Stimulated activated memory B cell treated with anti-CD40 and anti-IgM and Interleukin-4, amounts not matched to agents 10 μg/mL and 1 μg/mL and 100 μg/mL, for 72 hours (primary cell): ENCODE measurements at regions not wholly inside any gene's neighbourhood (a gene's known extent, or its start where the extent isn't known, plus 50 kb on each side); places are given as distances from the start of the nearest gene placed in this dataset.
"Not testable (repeated sequence)": the region's sequence is repeated elsewhere in the genome, so short reads cannot be mapped to it uniquely, and the experiment has no call there.

Experiments
- ATAC-seq: fragments of 150-1000 bp; cut with Tn5 transposase; 2 replicates; pipeline ENCODE4 v1.10.0; 2021
- H3K27ac Mint-ChIP-seq: one replicate; pipeline ENCODE4 v1.8.0; 2022; ENCODE audit warnings: mild to moderate bottlenecking, mixed read lengths
- H3K27me3 Mint-ChIP-seq: one replicate; pipeline ENCODE4 v1.8.0; 2022; ENCODE audit warnings: mixed read lengths
- H3K36me3 Mint-ChIP-seq: one replicate; pipeline ENCODE4 v1.8.0; 2022; ENCODE audit warnings: mixed read lengths
- H3K4me1 Mint-ChIP-seq: one replicate; pipeline ENCODE4 v1.8.0; 2022; ENCODE audit warnings: mixed read lengths
- H3K4me3 Mint-ChIP-seq: one replicate; pipeline ENCODE4 v1.8.0; 2022; ENCODE audit warnings: mild to moderate bottlenecking, moderate library complexity, mixed read lengths
- H3K9me3 Mint-ChIP-seq: one replicate; pipeline ENCODE4 v1.8.0; 2022; ENCODE audit warnings: mixed read lengths

DNA sequence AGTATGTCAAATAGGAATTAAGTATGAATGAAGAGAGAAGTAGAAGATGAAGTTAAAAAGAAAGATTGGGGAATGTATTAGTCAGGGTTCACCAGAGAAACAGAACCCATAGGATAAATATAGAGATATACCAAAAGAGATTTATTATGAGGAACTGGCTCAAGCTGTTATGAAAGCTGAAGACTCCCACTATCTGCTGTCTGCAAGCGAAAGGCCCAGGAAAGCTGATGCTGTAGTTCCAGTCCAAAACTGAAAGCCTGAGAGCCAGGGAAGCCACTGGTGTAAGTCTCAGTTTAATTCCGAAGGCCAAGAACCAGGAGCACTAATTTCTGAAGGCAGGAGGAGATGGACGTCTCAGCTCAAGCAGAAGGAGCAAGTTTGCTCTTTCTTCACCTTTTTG is 200.9 kb upstream of the FN1 start:
- H3K4me1 Mint-ChIP-seq, result no peaks in the 10 kb centered on the region
- peaks cover 27% of the 10 kb centered on the region for H3K9me3 Mint-ChIP-seq
- no peak for ATAC-seq
- no peak overlapping the region for H3K4me3 Mint-ChIP-seq
- H3K27me3 Mint-ChIP-seq, result peaks cover 18% of the 10 kb centered on the region
- H3K36me3 Mint-ChIP-seq, result no peaks in the 10 kb centered on the region
- no peak overlapping the region for H3K27ac Mint-ChIP-seq

DNA sequence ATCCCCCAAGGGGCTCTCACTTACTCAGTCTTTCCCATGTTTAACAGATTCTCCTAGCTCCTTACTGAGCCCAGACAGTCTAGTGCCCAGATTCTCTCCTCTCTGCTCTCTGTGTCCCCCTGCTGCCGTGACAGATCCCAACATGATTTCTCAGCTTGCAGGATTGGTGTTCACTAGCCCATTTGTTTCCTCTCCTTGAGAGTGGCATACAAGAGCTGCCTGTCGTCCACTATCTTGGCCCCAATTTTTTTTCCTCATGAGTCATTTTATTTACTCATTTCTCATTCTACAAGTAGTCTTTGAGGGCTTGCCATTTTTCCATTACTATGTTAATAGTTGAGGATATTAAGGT is 199.9 kb upstream of the FN1 start:
- Mint-ChIP-seq H3K27me3 (peaks cover 18% of the 10 kb centered on the region), H3K4me3 (no peak overlapping the region), H3K9me3 (peaks cover 34% of the 10 kb centered on the region), H3K27ac (no peak overlapping the region), H3K4me1 (no peaks in the 10 kb centered on the region), H3K36me3 (no peaks in the 10 kb centered on the region)
- no peak for ATAC-seq

DNA sequence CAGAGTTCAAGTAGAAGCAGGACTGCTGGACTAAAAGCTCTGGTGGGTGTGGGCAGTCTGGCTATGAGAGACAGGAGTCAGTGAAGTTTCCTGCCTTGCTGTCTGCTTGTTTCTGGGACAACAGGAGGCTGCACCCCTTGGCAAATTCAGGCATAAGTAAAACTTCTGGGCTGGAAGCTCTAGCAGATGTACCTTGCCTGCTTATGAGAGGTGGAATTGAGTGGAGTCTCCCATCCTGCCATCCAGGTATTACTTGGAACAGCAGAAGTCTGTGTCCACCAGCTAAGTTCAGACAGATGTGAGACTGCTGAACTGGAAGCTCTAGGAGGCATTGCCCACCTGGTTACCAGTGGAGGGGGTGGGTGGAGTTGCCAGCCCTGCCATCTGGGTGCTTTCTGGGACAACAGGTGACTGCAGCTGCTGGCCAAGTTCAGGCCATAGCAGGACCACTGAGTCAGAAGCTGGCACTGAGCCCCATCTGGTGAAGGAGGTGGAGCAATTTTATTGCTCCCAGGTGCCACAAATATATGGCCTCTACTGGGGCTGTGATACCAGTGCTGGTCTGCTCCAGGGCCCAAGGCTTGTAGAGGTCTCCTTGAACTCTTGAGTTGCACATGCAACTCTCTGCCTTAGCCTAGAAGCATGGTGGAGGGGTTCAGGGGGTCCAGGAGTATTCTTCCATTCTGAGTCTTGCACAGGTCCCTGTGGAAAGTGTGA is 199.4 kb upstream of the FN1 start:
- no peak for ATAC-seq
- H3K27me3 Mint-ChIP-seq, result peaks cover 18% of the 10 kb centered on the region
- H3K4me1 Mint-ChIP-seq, result no peaks in the 10 kb centered on the region
- H3K4me3 Mint-ChIP-seq, result no peak overlapping the region
- H3K36me3 Mint-ChIP-seq, result no peaks in the 10 kb centered on the region
- H3K9me3 Mint-ChIP-seq, result peaks cover 34% of the 10 kb centered on the region
- no peak overlapping the region for H3K27ac Mint-ChIP-seq

DNA sequence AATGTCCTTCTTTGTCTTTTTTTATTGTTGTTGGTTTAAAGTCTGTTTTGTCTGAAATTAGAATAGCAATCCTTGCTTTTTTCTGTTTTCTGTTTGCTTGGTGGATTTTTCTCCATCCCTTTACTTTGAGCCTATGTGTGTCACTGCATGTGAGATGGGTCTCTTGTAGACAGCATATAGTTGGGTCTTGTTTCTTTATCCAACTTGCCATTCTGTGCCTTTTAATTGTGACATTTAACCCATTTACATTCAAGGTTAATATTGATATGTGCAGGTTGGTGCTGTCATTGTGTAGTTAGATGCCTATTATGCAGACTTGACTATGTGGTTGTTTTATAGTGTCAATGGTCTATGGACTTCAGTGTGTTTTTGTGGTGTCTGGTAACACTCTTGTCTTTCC is 197.5 kb upstream of the FN1 start:
- Mint-ChIP-seq H3K27me3 (peaks cover 18% of the 10 kb centered on the region), H3K4me1 (no peaks in the 10 kb centered on the region), H3K9me3 (peaks cover 26% of the 10 kb centered on the region), H3K36me3 (no peaks in the 10 kb centered on the region), H3K4me3 (no peak overlapping the region), H3K27ac (no peak overlapping the region)
- ATAC-seq, result no peak

DNA sequence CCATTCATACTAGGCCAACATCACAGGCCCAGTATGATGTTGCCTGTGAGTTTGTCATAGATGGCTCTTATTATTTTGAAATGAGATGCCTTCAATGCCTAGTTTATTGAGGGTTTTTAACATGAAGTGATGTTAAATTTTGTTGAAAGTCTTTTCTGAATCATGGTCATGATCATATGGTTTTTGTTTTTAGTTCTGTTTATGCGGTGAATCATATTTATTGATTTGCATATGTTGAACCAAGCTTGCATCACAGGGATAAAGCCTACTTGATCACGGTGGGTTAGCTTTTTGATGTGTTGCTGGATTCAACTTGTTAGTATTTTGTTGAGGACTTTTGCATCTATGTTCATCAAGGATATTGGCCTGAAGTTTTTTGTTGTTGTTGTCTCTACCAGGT is 195.8 kb upstream of the FN1 start:
- H3K27me3 Mint-ChIP-seq, result peaks cover 13% of the 10 kb centered on the region
- H3K9me3 Mint-ChIP-seq, result peaks cover 25% of the 10 kb centered on the region
- H3K27ac Mint-ChIP-seq, result no peak overlapping the region
- no peak for ATAC-seq
- H3K4me1 Mint-ChIP-seq, result no peaks in the 10 kb centered on the region
- H3K4me3 Mint-ChIP-seq, result no peak overlapping the region
- no peaks in the 10 kb centered on the region for H3K36me3 Mint-ChIP-seq

DNA sequence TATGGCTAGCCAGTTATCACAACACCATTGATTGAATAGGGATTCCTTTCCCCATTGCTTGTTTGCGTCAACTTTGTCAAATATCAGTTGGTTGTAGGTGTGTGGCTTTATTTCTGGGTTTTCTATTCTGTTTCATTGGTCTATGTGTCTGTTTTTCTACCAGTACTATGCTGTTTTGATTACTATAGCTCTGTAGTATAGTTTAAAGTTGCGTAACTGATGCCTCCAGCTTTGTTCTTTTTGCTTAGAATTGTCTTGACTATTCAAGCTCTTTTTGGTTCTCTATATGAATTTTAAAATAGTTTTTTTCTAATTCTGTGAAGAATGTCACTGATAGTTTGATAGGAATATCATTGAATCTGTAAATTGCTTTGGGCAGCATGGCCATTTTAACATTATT is 194.9 kb upstream of the FN1 start:
- H3K27ac Mint-ChIP-seq, H3K27me3 Mint-ChIP-seq, ATAC-seq, H3K4me1 Mint-ChIP-seq, H3K36me3 Mint-ChIP-seq, H3K4me3 Mint-ChIP-seq: not testable (repeated sequence)
- H3K9me3 Mint-ChIP-seq, result peaks cover 22% of the 10 kb centered on the region

DNA sequence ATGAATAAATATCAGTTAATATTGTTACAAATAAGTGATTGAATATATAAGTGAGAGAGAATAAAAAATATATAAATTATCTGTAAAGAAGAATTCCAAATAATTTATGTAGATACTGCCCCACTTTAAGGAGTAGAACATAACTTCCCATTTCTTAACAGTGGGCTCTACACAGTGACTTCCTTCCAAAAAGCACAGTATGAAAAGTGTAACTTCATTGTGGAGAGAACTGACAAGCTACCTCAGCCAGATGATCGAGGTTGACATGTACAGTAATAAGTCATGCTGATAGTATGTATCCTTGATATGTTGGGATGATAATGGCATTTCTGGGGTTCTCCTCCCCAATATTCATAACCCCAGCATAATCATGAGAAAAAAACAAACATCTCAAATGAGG is 191.9 kb upstream of the FN1 start:
- ATAC-seq, result no peak
- no peaks in the 10 kb centered on the region for H3K27me3 Mint-ChIP-seq
- H3K4me3 Mint-ChIP-seq, result no peak overlapping the region
- no peak overlapping the region for H3K27ac Mint-ChIP-seq
- no peaks in the 10 kb centered on the region for H3K4me1 Mint-ChIP-seq
- H3K36me3 Mint-ChIP-seq, result no peaks in the 10 kb centered on the region
- peaks cover 13% of the 10 kb centered on the region for H3K9me3 Mint-ChIP-seq

DNA sequence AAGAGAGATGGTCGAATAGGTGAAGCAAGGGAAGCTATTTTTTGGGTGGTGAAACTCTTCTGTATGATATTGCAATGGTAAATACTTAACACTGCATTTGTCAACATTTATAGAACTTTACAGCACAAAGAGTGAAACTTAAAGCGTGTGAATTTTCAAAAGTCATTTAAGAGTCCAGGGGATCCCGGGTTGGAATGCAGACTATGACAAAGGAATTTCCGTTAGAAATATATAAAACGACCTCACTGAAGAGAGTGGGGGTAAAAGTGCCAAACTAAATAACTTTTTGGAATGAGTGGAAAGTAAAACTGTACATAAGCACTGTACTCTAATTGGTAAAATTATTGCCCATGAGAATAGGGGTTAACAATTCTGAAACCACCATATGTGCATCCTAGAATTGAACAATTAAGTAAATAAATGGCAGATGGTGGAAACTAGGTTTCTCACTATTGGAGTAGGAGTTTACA is 191.0 kb upstream of the FN1 start:
- Mint-ChIP-seq H3K4me1 (no peaks in the 10 kb centered on the region), H3K27me3 (no peaks in the 10 kb centered on the region), H3K27ac (no peak overlapping the region), H3K9me3 (peaks cover 7% of the 10 kb centered on the region), H3K4me3 (no peak overlapping the region), H3K36me3 (no peaks in the 10 kb centered on the region)
- no peak for ATAC-seq

DNA sequence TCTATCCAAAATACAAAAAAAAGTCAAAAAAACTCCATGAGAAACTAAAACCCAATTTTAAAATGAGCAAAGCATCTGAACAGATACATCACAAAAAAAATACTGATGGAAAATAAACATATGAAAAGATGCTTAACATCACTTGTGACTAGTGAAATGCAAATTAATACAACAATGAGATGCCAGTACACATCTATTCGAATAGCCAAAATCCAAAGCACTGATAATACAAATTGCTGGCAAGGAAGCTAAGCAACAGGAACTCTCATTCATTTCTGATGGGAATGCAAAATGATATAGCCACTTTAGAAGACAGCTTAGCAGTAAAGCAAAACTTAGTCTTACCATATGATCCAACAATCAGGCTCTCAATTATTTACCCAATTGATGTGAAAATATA is 190.2 kb upstream of the FN1 start:
- H3K36me3 Mint-ChIP-seq, result no peaks in the 10 kb centered on the region
- no peak overlapping the region for H3K4me3 Mint-ChIP-seq
- no peaks in the 10 kb centered on the region for H3K4me1 Mint-ChIP-seq
- peaks cover 2% of the 10 kb centered on the region for H3K27me3 Mint-ChIP-seq
- ATAC-seq, result no peak
- no peaks in the 10 kb centered on the region for H3K9me3 Mint-ChIP-seq
- no peak overlapping the region for H3K27ac Mint-ChIP-seq

DNA sequence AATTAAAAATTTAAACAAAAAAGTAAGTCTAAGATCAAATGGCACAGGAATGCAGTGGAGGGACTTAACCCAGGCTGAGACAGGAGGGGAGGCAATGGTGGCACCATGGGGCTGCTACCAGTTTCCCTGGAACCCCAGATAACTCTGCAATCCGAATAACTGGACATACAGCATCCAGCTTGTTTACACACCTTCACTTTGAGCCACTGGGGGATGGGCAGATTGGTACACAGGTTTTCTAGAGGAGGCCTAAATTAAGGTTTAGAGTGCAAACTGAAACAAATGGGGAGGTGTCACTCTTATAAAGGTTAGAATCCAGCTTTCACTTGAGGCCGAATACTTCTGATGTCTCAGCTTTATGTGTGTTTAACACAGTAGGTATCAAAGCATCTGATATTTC is 189.3 kb upstream of the FN1 start:
- no peaks in the 10 kb centered on the region for H3K4me1 Mint-ChIP-seq
- H3K36me3 Mint-ChIP-seq, result no peaks in the 10 kb centered on the region
- H3K4me3 Mint-ChIP-seq, result no peak overlapping the region
- no peak for ATAC-seq
- H3K27me3 Mint-ChIP-seq, result peaks cover 11% of the 10 kb centered on the region
- no peaks in the 10 kb centered on the region for H3K9me3 Mint-ChIP-seq
- no peak overlapping the region for H3K27ac Mint-ChIP-seq

DNA sequence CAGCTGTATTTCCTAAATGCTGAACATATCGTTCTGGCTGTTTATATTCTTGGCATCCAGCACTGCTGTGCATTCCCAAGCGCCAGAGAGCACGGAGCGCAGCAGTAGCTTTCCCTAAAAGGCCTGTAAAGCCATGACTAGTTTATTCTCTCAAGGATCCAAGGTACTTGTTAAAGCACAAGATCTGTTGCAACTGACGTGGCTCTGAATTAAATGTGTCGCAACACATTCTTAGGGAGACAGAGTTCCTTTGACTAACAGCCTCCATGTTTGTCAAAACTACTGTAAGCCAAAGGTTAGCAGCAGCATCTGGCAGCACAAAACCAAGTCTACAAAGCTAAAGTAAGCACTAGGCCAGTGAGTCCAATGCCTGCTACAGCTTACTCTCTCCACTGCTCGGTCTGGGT is 188.6 kb upstream of the FN1 start:
- Mint-ChIP-seq H3K36me3 (no peaks in the 10 kb centered on the region), H3K4me1 (no peaks in the 10 kb centered on the region), H3K27me3 (peaks cover 12% of the 10 kb centered on the region), H3K9me3 (no peaks in the 10 kb centered on the region), H3K27ac (no peak overlapping the region), H3K4me3 (no peak overlapping the region)
- no peak for ATAC-seq

DNA sequence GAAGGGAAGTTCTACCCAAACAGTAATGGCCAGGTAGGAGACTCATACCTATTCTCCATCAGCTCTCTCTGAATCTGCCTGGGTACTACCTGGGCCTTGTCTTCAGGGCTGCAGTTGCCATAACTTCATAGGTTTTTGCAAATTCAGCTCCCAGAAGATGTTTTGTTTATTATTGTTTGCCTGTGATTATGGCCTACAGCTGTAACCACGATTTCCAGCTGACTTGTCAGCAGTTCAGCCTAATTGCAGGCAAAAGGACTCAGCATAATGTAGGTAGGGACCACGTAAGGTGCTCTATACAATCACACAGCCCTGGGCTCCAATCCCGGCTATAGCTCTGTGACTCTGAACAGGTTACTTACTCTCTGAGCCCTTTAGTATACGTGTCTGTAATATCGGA is 187.0 kb upstream of the FN1 start:
- H3K9me3 Mint-ChIP-seq, result no peaks in the 10 kb centered on the region

DNA sequence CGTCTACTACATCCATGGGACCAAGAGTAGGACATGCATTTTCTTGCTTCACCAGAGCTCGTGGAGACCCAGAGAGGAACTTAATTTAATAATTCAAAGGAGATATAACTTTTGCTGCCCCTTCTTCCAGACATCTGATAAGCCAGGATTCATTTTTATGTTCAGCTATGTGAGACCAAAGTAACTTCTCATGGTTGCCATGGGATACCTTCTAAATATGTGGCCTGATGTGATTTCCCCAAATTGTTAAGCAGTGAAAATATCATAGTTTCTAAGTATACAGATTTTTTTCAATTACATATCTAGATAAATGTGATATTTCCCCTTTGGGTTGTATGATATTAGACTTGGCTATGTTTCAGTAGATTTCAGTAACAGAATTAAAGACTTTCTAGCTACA is 185.5 kb upstream of the FN1 start:
- no peak for ATAC-seq
- Mint-ChIP-seq H3K4me3 (no peak overlapping the region), H3K27ac (no peak overlapping the region), H3K27me3 (peaks cover 12% of the 10 kb centered on the region), H3K36me3 (no peaks in the 10 kb centered on the region), H3K9me3 (no peaks in the 10 kb centered on the region), H3K4me1 (no peaks in the 10 kb centered on the region)

More for the DNA sequence above, 187.0 kb upstream of the FN1 start:
- Mint-ChIP-seq H3K4me1 (no peaks in the 10 kb centered on the region), H3K27me3 (peaks cover 12% of the 10 kb centered on the region), H3K27ac (no peak overlapping the region), H3K36me3 (no peaks in the 10 kb centered on the region), H3K4me3 (no peak overlapping the region)
- ATAC-seq, result no peak

DNA sequence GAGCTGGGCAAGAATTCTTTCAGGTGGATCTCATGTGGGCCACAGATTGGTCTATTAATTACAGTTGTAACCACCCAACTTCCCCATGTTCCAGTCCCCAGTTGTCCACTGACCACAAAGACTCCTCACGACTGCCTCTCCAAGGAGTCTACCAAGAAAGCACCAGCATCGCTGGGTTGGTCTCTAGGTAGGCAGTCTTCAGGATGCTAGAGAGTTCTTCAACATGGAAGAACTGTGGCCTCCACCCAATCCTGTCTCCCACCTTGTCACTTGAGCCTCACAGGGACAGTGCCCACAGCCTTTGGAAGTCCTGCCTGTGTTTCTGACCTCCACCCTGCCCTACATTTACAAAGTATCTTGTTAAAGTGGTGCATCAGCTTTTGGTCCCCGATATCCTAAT is 184.7 kb upstream of the FN1 start:
- no peaks in the 10 kb centered on the region for H3K9me3 Mint-ChIP-seq

DNA sequence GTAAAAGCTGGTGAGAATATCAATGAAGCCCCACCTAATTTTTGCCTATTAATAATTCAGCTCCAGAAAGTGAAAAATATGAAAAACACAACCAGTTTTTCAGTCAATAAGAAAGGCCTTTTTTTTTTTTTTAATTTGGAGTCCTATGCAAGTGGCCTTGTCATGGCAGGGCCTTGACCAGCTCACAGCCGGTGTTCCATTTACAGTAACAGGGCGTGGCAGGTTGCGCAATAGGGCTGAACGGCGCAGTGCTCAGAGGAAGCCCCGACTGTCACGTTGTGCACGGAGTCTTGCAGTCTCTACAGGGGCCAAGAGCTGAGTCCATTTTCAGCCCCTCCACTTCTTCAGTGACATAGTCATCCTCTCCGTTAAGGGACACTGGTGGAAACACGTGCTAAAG is 184.1 kb upstream of the FN1 start:
- no peak overlapping the region for H3K4me3 Mint-ChIP-seq
- no peak for ATAC-seq
- H3K36me3 Mint-ChIP-seq, result no peaks in the 10 kb centered on the region

More for the DNA sequence above, 184.7 kb upstream of the FN1 start:
- Mint-ChIP-seq H3K27me3 (peaks cover 12% of the 10 kb centered on the region), H3K36me3 (no peaks in the 10 kb centered on the region), H3K27ac (no peak overlapping the region), H3K4me3 (no peak overlapping the region), H3K4me1 (no peaks in the 10 kb centered on the region)
- peak; percentile 27 for ATAC-seq

DNA sequence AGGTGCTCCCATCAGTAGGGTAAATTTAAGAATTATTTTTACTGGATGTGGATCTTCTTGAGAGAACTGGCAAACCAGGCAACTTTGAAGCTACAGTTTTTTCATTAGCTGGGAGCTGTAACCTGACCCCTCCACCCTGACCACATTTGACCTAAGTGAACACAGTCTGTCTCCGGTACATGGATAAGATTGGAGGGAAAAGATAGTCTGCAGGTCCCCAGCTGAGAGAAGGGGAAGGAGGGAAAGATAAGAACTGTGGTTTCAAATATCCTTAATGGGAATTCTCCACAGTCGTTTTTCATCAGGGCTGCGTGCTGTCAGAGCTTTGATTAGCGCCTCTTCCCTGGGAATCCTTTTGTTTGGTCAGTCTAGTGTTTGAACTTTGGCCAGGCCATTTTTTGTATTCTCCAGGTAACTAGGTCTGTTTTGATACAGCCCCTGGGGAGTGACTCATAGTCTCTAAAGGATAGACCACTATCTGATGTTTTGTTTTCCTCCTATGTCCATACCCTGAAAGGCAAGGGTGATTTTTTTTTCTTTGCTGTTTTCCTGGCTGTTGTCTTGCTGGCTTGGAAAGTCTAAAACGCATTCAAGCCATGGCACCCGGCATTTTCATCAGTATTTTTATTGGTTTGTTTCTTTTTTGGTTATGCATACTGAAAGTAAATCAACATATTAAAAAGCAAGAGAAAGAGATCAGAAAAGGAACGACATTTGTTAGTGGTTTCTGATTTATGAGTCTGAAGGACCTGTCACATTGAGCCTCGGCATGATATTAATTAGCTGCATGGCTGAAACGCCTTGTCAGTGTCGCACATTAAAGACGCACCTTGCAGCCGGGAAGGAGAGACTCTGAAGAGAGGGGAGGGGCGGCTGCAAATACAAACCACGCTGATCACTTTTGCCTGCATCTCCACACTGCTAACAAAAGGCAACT is 183.4 kb upstream of the FN1 start:
- Mint-ChIP-seq H3K4me3 (no peak overlapping the region), H3K36me3 (no peaks in the 10 kb centered on the region)
- no peak for ATAC-seq

More for the DNA sequence above, 184.1 kb upstream of the FN1 start:
- H3K9me3 Mint-ChIP-seq, result no peaks in the 10 kb centered on the region
- H3K4me1 Mint-ChIP-seq, result no peaks in the 10 kb centered on the region
- peaks cover 12% of the 10 kb centered on the region for H3K27me3 Mint-ChIP-seq
- H3K27ac Mint-ChIP-seq, result no peak overlapping the region

More for the DNA sequence above, 183.4 kb upstream of the FN1 start:
- no peaks in the 10 kb centered on the region for H3K9me3 Mint-ChIP-seq
- no peak overlapping the region for H3K27ac Mint-ChIP-seq
- H3K27me3 Mint-ChIP-seq, result peaks cover 18% of the 10 kb centered on the region
- H3K4me1 Mint-ChIP-seq, result no peaks in the 10 kb centered on the region
